Limb (tissue), 2 donors: ENCODE measurements at regions not wholly inside any gene's neighbourhood (a gene's known extent, or its start where the extent isn't known, plus 50 kb on each side); places are given as distances from the start of the nearest gene placed in this dataset.
"Not testable (repeated sequence)": the region's sequence is repeated elsewhere in the genome, so short reads cannot be mapped to it uniquely, and the experiment has no call there.

Experiments
- DNase-seq, 2 donors: peaks; one replicate each; pipeline ENCODE4 v3.0.0-alpha.2; 2016; ENCODE audit errors: extremely low spot score in 2 of 2

DNA sequence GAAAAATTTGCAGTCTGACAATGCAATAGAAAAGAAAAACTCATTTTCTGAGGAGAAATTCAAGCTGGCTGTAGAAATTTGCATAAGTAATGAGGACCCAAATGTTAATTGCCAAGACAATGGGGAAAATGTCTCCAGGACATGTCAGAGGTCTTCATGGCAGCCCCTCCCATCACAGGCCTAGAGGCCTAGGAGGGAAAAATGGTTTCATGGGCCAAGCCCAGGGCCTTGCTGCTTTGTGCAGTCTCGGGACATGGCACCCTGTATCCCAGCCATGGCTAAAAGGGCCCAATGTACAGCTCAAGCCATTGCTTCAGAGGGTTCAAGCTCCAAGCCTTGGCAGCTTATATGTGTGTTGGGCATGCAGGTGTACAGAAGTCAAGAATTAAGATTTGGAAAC is 244.9 kb upstream of the ZFP42 start:
- DNase-seq: not testable (repeated sequence)

DNA sequence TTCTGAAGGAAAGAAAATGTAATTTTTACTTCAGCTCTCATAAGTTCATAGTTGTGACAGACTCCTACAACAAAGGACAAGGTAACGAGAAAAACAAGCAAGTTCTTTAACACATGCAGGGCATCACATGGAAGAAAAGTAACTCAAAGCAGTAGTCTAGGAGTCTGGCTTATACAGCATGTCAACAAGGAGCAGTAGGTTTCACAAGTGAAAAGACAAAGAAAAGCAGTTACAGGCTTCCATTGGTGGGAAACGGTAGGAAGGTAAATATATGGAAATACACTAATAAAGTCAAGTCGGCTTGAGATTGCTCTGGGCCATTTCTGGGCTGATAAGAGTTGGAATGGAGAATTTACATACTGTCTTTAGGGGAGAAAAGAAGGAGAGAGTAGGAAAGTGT is 228.4 kb upstream of the ZFP42 start:
- no peak for DNase-seq

- DNase-seq: no peak
Measured at GRCh38 chr4:187767687-187768086, 227.9 kb upstream of the ZFP42 start.

DNA sequence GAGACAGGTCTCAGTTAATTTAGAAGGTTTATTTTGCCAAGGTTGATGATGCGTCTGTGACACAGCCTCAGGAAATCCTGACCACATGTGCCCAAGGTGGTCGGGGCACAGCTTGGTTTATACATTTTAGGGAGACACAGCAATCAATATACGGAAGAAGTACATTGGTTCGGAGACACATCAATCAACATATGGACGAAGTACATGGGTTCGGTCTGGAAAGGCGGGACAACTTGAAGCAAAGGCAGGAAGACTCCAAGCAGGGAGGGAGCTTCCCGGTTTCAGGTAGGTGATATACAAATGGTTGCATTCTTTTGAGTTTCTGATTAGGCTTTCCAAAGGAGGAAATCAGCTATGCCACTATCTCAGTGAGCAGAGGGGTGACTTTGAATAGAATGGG is 225.2 kb upstream of the ZFP42 start:
- DNase-seq: no peak

GRCh38 chr4:187777954-187778353 is 217.6 kb upstream of the ZFP42 start:
- DNase-seq: no peak

DNA sequence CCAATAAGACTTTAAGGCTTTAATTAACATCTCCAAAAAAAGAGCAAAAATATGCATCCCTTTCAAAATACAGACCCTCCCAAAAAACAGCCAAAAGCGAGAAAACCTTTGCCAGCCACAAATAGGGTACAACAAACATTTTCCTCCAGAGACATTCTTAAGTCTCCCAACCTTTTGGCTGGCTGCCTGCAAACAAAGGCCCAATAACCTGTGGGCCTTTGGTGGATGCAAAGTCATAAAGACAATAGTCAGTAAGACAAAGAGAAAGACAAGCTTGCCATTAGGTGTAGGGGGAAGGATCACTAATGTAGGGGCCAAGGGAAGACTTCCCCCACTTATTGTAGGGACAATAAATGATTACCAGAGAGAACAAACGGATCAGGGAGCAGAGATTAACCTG is 215.5 kb upstream of the ZFP42 start:
- no peak for DNase-seq

DNA sequence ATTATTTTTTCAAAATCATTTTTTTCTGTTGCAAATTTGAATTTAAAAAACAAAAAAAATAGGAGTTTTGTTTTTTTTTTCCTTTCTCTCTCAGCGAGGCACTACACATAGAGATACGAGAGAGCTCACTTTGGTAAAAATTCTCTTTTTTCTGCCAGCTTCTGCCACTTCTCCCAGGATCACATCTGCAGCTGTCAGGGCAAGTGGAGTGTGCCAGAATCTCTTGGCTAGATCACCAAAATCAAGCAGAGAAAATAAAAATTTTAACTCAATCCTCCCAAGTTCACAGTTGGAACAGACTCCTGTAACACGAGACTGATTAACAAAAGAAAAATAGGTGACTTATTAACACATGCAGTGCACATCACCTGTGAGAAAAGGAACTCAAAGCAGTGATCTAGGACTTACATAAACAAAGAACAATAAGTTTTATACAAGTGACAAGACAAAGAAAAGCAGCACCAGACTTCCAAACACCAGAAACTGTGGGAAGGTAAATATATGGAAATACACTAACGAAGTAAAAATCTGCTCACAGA is 213.2 kb upstream of the ZFP42 start:
- DNase-seq: peak in 1 of 2 donors; percentile 2

GRCh38 chr4:187786190-187786589 is 209.4 kb upstream of the ZFP42 start:
- no peak for DNase-seq

- DNase-seq: no peak
Measured at GRCh38 chr4:187789078-187789477, 206.5 kb upstream of the ZFP42 start.

DNA sequence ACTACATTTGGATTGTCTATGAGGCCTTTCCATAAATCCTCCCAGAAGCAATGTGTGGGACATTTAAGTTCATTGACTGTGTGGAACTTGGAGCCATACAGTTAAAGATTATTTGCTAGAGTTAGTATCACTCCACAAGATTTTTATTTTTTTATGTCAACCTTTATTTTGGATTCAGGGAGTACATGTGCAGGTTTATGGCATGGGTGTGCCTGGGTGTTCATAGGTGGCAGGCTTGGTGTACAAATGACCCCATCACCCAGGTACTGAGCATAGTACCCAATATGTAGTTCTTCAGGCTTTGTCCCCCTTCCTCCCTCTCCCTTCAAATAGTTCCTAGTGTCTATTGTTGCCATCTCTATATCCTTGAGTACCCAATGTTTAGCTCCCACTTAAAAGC is 199.8 kb upstream of the ZFP42 start:
- DNase-seq: no peak

GRCh38 chr4:187798385-187798784 is 197.2 kb upstream of the ZFP42 start:
- no peak for DNase-seq

DNA sequence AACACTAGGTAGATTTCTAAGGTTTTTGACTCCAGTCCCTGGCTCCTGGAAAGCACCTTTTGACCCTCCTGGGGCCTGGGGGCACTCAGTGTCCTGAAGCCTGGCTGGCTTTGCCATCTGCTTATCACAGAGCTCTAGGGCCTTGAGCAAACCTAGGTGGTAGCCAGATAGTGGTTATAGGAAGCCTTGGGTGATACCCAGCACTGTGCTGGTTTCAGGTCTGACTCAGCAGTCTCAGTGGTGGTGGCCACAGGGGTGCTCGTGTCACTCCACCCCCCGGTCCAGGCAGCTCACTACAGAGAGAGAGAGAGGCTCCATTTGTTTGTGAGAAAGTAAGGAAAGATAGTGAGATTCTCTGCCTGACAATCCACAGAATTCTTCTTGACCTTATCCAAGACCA is 195.8 kb upstream of the ZFP42 start:
- DNase-seq: no peak

- DNase-seq: no peak
Measured at GRCh38 chr4:187811591-187811990, 184.0 kb upstream of the ZFP42 start.

GRCh38 chr4:187814737-187815465 is 180.7 kb upstream of the ZFP42 start:
- DNase-seq: peak in 1 of 2 donors; percentile 38

GRCh38 chr4:187826725-187827124 is 168.8 kb upstream of the ZFP42 start:
- DNase-seq: no peak

- DNase-seq: no peak
Measured at GRCh38 chr4:187827631-187828030, 167.9 kb upstream of the ZFP42 start.

GRCh38 chr4:187839765-187840164 is 155.8 kb upstream of the ZFP42 start:
- no peak for DNase-seq

GRCh38 chr4:187840814-187841213 is 154.8 kb upstream of the ZFP42 start:
- DNase-seq: no peak

GRCh38 chr4:187849556-187850225 is 145.9 kb upstream of the ZFP42 start:
- DNase-seq: no peak

DNA sequence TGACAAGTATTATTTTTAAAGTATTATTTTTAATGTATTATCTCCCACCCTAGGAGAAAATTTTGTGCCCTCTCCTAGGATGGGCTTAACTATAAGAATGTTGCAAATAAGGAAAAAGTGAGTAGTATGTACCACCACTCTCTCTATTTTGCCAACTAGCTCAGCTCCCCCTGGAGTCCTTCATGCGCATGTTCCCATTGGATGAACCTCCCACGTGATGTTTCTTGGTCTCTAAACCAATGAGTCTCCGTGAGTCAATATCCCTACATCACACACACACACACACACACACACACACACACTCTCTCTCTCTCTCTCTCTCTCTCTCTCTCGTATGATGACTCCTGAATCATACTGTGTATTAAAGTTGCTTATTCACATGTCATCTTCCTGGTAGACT is 129.7 kb upstream of the ZFP42 start:
- DNase-seq: no peak

GRCh38 chr4:187883049-187883448 is 112.5 kb upstream of the ZFP42 start:
- DNase-seq: no peak

- DNase-seq: no peak
Measured at GRCh38 chr4:187883836-187884475, 111.6 kb upstream of the ZFP42 start.
